Amygdala (tissue), 56 donors: ENCODE measurements at regions not wholly inside any gene's neighbourhood (a gene's known extent, or its start where the extent isn't known, plus 50 kb on each side); places are given as distances from the start of the nearest gene placed in this dataset.
"Not testable (repeated sequence)": the region's sequence is repeated elsewhere in the genome, so short reads cannot be mapped to it uniquely, and the experiment has no call there.

ENCODE experiments used
- DNase-seq, 56 donors: peaks; one replicate each; lab custom pipeline; 2025; lab: John Stamatoyannopoulos, UW

DNA sequence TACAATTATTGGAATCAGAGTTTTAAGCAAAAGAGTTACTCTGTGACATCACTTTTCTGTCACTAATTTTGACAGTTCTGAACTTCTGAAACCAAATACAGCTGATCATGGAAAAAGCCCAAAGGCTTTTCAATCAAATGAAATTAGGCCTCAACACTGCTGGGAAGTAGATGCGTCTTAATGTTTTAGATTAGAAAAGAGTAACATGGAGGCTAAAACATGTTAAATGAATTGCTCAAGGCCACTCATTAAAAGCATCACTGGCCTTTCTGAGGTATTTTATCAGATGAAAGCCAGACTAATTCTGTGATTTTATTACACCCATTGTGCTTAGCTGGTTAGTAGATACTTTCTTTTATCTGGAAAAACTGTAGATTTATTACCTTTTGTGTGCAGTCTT, 672.6 kb downstream of the CENPC start:
- no peak for DNase-seq

DNA sequence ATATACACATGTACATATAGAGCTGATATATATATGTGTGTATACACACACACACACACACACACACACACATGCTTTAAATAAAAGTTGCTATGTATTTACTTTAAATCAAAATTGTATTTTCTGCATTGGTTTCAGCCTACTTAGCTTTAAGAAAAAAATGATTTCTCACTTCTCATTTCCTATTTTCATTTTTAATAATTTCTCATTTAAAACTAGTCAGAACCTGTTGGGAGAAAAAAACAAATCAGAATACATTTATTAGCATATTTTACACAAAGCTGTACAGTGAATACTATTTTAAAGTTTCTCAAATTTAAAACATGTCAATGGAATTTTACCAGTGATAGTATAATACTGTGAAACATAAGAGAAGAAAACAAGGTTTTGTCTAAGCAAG, 681.8 kb downstream of the CENPC start:
- no peak for DNase-seq

DNA sequence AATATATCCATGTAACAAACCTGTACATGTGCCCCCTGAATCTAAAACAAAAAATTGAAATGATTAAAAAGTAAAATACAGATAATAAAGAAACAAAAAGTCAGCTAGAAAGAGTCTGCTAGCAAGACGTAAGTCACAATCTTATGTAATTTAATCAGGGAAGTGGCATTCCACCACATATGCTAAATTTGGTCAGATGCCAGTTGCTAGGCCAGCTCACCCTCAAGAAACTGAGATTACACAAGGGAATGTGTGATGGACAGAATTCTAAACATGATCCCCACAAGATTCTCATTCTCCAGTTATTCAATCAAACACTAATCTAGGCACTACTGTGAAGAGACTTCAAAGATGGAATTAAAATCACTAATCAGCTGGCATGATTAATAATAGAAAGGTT, 689.3 kb downstream of the CENPC start:
- DNase-seq, result no peak

DNA sequence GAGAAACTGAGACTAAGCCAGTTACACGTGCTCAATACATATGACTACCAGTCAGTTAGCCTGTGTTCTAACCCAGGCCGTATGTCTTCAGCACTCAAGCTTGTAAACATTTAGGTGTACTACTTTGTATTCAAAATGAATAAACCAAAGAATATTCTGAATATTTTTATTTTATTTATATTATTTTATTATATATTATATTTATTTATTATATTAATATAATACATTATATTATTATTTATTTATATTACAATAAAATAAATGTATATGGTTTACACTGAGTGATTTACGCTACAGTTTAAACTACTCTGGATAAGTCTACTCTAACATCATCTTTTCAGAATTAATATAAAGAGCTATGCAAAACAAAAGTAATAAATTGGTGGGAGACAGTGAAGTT, 691.5 kb downstream of the CENPC start:
- DNase-seq, result no peak

DNA sequence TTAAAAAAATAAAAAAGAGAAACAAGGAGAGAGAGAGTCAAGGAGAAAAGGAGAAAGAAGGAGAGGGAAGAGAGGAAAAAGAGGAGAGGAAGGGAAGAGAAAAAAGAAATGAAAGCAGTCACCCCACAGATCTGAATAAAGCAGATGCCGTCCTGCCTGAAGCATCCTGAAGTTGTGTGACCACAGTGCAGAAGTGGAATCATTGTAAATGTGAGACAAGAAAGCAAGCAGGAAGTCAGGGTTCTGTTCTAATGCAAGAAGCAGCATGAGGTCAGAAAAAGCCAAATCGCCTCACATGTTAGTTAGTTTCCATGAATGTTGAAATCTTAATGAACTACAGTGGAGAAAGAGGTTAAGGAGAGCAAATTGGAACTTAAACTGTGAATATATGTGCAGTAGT, 692.5 kb downstream of the CENPC start:
- no peak for DNase-seq

DNA sequence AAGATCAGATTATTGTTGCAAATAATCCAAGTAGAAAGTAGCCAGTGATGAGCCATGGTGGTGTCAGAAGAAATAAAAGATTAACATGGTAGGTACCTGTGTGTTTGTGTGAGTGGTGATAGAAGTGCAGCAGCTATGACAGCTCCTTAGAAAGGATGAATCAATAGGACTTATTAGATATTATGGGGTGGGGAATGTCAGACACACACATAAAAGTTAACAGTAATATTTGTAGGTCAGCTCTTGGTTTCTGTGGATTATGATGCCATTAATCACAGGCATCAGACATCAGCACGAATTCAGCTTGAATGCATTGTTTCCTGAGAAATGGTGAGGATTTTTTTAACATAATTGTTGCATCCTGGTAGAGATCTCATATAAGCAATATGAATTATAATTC, 695.7 kb downstream of the CENPC start:
- no peak for DNase-seq

DNA sequence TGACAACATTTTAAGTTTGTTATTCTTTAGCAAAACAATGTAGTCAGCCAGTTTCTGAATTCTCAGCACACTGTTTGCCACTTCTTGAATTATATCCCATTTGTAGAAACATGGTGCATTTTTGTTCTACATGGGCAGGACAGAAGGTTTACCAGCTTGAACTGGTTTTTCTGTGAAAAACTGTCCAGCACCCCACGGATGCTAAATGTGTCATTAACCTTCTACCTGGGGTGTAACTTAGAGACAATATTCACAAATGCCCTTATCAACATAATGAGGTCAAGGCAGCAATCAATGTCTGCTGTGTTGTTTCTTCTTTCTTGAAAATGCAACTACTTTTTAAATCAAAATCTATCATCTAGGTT, 702.6 kb downstream of the CENPC start:
- no peak for DNase-seq

DNA sequence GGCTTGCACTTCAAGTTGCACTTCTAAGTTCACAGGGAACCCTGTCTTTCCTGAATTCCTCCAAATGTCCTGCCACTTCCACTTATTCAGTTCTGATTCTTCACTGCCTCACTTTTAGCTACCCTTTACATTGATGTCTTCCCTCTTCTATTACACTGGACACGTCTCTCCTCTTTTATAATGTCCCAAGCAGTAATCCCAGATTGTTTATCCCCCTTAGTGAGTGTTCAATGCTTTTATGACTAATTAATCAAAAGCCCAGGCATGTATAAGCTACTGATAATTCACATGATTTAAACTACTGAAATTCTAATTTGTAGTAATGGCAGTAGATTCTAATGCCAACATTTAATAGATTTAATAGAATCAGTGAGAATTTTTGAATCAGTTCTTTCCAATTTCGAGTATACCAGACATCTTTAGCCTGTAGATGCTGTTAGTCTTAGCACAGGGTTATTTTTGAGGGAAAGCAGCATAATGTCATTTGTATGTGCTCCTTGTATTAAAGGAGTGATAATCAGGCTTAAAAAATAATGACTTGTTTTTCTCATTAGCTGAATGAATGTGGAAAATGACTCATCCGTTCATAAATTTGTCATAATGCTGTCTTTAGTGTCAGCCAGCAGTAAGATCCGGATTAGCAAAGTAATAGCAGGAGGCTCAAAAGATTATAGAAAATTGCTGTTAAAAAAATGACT, 703.1 kb downstream of the CENPC start:
- DNase-seq, result no peak

DNA sequence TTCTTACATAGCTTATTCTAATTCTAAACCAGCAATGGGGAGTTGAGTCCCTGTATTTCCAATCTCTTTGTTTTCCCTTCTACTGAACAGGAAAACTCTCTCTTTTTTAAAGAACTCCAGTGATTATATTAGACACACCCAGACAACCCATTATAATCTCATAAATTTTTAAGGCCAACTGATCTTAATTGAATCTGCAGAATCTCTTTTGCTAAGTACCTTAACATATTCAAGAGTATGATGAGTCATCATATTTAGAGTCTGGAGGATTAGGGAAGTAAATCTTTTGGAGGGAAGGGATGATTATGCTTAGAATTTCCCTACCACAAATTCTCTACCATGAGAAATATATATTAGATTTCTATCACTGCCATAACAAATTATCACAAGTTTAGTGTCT, 705.1 kb downstream of the CENPC start:
- DNase-seq, result no peak

DNA sequence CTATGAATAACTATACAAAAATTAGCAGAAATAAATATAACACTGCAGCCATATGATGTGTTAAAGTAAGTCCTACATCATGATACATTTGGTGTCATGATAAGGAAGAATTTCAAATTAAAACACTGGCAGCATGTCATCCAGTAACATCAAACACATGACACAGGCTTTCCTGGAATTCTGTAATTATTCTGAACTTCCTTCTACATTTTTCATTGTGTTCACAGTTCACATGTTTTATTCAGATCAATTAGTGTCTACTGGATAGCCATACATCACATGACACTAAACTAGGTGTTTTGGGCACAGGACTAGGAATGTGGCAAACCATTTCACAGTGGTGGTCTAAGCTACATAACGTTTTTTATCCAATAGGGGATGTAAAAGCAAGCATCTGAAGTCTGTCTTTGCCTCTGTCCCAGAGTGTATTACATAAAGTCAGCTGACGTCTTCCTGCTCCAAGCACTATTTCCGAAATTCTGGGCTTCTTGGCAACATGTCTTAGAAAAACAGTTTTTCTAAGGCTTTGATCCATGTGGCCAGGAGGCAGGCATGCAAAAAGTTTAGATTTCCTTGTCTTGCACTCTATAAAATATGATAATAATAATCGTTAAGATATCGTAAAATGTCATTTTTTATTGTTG, 707.9 kb downstream of the CENPC start:
- DNase-seq, result no peak

DNA sequence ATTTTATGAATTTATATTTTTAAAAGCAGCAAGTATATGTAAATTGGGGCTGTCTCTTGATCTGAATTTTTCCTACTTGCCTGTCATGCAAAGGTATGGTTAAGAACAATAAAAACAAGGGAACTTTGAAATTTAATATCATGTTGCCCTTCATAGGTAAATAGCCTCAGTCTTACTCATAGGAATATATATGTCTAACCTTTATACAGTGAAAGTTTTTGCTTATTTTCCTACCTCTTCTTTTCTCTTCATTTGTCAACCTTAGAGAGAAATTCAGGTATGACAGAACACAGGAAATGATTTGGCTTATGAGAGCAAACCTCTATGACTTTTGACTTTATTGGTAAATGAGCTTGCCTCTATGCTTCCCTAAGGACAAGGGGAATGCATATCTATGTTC, 716.0 kb downstream of the CENPC start:
- DNase-seq, result no peak

DNA sequence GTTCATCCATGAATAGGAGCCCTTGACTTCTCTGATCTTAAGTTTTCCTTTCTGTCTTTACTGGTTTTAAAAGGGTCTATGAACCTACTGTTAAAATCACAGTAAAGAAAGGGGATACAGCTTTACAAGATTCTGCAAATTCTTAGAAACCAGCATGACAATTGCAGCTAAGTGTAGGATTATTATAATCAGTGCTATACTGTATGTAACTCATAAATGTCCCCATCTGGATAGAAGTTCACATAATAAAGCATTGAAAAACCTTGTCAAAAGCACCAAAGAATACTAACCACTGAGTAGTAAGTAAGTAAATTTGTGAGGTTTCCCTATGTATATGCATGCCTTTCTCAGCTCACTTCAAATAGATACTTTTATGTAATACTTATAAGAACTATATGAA, 724.6 kb downstream of the CENPC start:
- DNase-seq, result no peak

DNA sequence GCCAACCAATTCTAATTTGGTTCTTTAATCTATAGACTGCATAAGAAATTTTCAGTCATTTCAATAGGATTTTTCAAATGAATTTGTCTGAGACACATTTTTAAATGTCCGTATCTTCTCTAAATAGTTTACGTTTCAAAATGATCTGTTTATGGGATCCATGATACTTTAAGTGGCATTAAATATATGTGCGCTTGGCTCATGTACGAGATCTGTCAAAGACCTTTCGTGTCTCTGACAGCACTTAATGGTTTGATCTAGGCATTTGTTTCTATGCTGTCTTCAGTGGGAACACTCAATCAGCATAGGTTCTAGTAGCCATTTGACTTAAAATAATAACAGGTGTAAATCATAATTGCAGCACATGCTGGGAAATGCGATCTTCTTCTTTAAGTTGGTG, 731.0 kb downstream of the CENPC start:
- DNase-seq, result no peak

DNA sequence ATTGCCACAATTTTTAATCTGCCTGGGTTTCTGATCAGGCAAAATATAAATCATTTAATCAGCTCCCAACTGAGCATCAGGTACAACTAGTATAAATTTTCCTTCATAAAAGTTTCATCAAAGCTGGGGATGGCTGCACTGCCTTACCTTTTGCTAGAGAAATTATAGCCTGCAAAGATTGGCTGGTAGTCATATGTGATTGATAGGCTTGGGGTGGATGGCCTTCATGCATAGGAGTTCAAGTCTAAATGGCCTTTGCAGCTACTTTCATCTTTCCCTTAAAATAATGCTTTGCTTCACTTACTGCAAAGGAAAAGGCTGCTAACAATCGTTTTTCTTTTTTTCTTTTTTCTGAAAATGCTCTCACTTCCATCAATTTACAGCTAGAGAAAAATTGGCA, 739.7 kb downstream of the CENPC start:
- no peak for DNase-seq

DNA sequence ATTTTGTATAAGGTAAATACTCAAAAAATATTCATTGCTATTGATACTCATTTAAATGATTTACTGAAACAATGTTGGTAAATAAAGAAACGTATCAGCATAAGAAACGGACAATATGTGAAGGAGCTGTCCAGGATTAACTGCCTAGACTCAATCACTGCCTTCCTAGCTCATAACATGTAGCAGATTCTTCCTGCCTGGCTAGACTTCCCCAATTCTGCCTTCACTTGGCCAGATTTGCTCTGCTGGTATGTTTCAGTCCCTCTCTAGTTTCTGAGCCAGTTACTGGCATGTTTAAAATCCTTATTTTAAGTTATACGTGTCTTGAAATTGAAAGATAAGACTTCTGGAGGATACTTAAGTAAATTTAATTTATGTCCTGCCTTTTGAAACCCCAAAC, 740.3 kb downstream of the CENPC start:
- DNase-seq, result no peak

DNA sequence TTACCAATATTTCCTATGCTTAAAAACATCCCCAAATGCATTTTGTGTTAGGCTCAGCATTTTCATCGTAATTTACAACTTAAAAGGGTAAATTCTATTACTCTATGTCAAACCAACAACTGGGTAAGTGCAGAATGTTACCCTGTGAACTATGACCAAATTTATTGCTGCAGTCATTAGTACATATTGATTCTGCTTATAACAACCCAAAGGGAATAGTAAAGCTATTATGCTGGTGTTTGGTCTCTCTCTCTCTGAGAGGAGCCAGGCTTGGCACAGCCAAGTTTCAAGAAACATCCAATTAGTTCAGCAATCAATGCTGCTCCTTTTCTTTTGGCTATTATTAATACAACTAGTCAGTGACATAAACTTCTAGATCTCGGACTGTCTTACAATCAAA, 747.7 kb downstream of the CENPC start:
- no peak for DNase-seq

DNA sequence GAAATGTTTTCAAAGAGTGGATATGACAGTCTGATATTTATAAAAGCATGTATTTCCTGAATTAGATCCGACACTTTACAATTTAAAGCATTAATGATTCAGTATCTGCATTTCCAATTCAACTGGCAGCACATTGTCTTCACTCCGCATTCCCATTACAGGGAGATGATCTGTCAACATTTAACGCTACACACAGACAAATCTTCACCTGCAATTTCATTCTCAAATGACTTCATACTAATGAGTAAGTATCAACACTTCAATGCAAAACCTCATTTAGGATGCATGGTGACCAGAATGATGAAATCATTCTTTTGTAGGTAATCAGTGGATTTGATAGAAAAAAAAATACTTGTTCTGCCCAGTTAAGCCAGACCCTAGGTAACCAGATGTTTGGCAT, 749.6 kb downstream of the CENPC start:
- DNase-seq, result no peak

DNA sequence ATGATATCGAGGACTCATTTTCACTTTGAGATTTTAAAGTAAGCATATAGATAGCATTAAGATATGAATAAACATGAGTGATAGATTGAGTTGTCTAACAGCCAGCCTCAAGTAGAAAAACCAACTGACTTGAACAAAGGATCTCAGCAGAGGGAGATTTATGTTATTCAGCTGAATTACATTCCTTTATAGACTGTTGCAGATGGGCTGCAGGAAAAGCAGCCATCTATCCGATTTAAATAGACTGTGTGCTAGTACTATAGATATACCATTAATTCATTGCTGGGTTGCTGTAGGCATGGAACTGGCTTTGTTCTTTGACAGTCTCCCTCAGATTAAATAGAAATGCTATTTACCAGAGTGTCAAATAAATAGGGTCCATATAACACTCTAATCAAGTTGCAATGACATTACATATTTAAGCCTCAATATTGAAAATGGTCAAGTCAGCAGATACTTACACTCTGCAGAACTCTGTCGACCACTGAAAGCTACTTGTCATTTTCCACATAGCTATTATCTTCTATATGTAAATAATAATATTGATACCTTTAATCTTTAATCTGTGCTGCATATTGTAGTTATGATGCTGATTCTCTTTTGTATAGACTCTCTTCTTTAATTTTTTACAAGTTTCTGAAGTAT, 750.8 kb downstream of the CENPC start:
- no peak for DNase-seq

DNA sequence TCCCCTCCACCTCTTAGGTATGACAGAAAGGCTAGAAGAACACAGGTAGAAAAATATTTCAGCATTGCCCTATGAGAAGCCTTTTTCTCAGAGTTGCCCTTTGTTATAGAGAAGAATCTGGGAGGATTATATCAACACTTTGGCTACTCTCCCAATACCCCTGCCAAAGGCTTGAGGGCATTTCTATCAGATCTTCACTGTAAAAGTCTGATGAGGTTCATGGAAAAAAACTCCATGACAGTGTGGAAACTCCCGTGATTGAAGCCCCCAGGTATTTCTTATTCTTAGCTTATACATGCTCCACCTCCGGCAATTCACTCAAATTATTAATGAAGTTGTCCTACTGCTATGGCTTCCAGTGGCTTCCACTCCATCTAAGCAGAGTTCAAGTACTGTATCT, 753.6 kb downstream of the CENPC start:
- no peak for DNase-seq

DNA sequence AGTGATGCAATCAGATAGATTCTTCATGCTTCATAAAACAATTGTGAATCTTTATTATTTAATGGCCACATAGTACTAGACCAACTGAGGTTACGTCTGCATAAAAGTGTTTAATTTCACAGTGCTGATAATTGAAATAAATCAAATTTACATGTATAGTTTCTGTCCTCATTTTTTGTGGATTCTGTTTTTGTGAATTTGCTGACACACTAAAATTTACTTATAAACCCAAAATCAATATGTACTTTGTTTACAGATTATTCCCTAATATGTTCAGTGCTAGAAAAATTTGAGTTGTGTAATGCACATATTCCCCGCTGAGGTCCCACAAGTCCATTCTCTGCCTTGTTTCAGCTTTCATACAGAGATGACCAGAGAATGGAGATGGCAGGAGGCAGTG, 759.8 kb downstream of the CENPC start:
- no peak for DNase-seq

DNA sequence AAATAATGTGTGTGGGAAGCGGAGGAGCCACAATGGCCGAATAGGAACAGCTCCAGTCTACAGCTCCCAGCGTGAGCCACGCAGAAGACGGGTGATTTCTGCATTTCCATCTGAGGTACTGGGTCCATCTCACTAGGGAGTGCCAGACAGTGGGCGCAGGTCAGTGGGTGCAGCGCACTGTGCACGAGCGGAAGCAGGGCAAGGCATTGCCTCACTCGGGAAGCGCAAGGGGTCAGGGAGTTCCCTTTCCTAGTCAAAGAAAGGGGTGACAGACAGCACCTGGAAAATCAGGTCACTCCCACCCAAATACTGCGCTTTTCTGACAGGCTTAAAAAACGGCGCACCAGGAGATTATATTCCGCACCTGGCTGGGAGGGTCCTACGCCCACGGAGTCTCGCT, 762.6 kb downstream of the CENPC start:
- not testable (repeated sequence) for DNase-seq

DNA sequence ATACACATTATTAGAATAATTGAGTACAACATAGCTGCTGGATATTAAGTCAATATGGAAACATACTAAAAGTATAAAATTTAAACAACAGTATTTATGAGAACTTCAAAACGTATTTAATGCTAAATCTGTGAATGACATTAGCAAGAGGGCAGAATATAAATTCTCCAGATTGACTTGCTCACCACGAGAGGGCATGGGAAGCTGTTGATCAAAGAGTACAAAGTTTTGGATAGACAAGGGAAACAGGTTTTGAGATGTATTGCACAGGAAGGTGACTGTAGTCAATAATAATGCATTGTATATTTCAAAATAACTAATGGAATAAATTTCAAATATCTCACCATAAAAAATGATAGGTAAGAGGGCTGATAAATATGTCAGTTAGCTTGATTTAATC, 768.2 kb downstream of the CENPC start:
- no peak for DNase-seq
